ENCODE measurements at regions not wholly inside any gene's neighbourhood (a gene's known extent, or its start where the extent isn't known, plus 50 kb on each side); places are given as distances from the start of the nearest gene placed in this dataset.

DNA sequence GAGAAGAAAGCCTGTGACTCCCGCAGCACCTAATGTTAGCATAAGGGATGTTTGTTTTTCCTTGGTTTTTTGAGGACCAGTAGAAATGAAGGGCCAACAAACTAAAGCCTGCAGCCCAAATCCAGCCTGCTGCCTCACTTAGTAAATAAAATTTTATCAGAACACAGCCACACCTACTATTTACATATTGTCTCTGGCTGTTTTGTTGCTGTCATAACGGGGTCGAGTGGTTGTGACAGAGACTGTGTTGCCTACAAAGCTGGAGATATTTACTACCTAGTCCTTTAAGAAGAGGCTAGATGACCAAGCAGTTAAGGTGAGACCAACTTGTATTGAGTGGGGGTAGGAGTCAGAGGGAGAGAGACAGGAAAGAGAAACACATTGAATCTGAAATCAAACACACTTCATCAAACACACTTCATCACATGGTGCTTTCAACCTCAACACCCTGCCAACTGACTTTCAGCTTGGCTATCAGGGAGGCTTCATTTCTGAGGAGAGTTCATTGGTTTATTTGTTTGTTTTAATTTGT lies 546.3 kb upstream of the CDH11 start:
- DNase-seq, result no peak

DNA sequence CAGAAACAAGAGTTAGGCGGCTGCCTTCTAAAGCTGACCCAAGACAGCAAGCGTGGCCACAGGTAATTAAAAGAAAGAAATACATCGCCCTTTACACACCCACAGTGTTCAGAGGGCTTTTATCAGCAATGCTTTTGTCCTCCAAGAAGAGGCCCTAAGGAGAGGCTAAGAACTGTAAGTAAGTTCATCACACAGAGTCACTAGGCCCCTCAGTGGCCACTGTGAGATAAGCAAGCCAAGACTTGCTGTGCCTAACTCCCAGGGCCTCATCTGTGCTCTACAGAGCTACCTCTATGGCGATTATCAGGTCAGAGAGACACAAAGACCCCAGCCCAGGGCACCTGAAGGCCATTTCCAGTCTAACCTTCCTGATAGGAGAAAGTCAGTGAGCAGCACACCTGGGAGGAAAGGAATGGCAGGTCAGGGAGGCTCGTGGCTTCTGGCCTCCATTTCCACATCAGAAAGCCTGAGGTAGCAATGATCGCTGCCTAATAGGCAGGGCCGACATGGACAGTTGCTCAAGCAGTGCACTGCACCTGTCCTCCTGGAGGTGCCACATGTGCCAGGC lies 545.2 kb upstream of the CDH11 start:
- peak in 1 of 3 donors; percentile 54 for DNase-seq

- DNase-seq, result peak in 1 of 3 donors; percentile 55
Observed at GRCh38 chr16:65666132-65666941, 544.5 kb upstream of the CDH11 start.

GRCh38 chr16:65665586-65665985 lies 543.7 kb upstream of the CDH11 start:
- DNase-seq, result peak in 2 of 3 donors; percentile 34 to 75

DNA sequence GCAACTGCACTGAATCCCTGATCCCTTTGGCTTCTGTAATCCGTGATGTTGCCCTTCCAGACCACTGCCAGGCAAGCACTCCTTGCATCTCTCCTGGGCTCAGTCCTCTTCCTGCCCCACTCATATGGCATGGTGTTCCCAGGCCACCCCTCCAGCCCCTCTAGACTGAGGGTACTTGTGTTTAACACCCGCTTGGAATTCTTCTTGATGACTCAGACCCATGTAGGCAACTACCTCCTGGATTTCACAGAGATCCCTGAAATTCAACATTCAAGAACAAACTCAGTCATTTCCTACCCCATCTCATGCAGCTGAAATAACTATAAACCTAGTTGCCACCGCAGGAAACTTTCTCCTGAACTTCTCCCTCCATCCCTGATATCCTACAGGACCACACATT lies 541.9 kb upstream of the CDH11 start:
- no peak for DNase-seq

GRCh38 chr16:65662256-65662655 lies 540.4 kb upstream of the CDH11 start:
- DNase-seq, result no peak

DNA sequence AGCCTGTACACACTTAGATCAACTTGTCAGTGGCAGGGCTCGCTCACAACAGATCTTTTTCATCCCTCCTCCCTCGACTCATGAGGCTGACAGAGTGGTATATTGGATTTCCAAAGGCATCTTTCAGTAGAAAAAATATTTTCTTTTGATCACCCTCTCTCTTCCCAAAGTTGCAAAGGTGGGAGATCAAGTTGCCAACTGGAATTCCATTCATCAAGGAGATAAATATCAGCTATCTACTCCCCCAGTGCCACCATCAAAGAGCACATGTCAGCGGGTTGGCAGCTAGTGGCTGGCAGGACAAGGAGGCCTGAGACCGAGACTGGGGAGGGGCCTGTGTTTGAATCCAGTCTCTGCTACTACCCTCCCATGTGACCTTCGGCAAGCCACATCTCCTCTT lies 539.7 kb upstream of the CDH11 start:
- DNase-seq, result no peak

DNA sequence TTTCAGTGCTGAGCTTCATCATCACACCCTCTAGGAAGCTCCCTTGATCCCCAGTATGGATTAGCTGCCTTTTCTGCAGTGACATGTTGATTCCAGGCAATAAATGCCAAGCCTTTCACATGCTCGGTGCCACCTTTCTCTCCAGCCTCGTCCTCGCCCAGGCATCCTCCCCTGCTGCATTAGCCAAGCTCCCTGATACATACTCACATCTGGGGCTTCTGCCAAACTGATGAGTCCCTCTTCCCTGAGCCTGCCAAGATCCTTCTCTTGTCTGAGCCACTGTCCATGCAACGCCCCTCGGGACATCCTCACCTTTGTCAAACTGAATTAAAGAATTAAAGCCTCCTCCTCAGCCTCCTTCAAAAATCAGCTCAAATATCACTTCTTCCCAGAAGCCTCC lies 538.5 kb upstream of the CDH11 start:
- DNase-seq, result no peak

DNA sequence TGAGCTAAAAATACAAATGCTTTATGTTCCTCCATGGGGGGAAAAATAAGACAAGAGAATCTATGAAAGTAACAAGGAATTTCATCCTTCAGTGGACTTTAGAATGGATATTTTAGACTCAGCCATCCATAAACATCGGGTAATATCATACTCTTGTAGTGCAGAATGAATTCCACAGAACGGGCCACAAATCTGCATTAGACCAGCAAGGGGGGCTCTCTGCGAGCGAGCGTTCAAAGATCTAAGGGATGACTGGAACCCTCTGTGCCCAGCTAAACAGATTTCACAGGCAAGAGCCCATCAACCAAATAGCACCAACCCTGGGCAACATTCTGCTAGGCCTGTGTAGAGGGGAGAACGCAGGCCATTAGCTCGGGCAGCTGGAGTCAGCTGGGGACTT lies 537.9 kb upstream of the CDH11 start:
- no peak for DNase-seq

DNA sequence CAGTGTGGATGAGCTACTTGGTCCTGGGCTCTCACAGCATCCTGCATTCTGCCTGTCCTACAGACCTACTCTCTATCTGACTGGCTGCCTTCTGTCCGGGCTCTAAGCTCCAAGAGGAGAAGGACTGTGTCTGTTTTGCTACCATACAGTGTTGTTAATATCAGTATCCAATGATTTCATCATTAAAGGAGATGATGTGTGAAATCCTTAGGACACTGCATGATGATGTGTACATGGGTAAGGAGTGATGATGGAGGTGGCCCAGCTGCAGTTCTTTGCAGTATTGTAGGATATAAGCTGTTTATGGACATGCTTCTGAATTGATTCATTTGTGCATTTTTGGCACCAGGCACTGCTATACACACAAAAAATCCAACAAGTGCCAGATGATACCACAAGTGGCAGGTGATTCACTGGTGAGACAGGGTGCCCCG lies 536.9 kb upstream of the CDH11 start:
- DNase-seq, result peak in 1 of 3 donors; percentile 46

DNA sequence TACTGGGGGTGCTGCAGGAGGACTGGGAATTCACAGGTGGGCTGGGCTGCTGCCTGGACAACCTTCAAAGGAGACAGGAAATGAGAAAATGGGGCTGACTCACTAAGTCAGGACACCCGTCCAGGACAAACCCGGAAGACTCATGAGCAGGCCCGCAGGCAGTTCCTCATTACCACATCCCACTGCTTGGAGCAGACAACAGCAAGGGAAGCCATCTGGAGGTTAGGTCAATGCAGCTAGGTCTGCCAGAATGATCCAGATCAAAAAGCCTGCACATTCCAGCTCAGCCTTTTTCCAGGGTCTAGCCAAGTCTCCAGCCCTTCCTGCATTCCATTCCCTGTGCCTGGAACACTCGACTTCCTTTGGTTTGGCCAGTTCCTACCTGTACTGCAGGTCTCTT lies 536.5 kb upstream of the CDH11 start:
- DNase-seq, result peak; percentile 37 to 74 (median 74)

DNA sequence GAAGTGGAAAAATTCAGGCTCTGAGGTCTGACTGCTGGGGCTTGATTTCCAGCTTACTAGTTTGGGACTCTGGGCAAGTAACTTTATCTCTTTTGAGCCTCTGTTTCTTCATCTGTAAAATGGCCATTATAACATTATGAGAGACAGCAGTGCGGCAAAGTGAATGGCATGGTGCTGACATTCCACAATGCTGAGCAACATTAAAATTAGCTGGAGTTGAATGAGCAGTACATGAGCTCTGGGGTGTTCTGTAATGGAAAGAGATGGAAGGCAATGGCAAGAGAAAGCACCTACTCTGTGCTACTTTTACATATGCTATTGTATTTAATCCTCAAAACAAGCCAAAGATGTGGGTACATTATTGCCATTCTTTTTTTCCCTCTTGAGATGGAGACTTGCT lies 535.7 kb upstream of the CDH11 start:
- DNase-seq, result no peak

DNA sequence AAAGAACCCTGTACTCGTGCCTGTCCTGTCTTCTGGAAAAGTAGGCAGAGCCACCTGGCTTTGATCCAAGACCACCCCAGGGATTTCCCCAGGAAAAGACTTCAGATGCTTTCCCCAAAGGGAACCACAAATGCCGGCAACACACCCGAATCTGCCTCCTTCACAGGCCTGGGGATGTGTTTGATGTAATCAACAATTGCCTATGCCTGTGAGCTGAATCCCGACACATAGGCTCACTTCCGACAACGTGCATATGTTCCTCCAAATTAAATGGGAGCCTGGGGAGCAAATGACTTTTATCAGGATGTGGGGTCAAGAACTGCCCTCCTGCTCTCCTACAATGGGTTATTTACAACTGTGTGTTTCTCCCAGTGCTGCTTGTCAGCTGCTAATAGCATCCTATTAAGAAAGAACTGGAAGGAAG lies 535.2 kb upstream of the CDH11 start:
- no peak for DNase-seq

- DNase-seq, result no peak
Observed at GRCh38 chr16:65655802-65656201, 533.9 kb upstream of the CDH11 start.

DNA sequence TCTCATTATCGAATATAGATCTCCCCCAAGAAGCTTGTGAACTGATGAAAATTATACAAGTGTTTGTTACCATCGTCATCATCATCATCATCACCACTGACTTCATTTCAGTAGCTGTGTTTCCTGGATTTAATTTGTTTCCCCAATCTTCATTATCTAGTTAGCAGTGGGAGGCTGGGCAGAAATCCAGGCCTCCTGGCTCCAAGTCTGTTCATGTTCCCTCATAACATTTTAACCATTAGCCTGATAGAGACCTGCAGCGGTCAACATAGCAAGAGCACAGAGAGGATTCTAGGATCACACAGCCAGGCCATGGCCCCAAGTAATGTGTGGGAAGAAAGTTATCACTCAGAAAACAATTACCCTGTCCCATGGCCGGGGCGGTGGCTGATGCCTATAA lies 526.2 kb upstream of the CDH11 start:
- no peak for DNase-seq

DNA sequence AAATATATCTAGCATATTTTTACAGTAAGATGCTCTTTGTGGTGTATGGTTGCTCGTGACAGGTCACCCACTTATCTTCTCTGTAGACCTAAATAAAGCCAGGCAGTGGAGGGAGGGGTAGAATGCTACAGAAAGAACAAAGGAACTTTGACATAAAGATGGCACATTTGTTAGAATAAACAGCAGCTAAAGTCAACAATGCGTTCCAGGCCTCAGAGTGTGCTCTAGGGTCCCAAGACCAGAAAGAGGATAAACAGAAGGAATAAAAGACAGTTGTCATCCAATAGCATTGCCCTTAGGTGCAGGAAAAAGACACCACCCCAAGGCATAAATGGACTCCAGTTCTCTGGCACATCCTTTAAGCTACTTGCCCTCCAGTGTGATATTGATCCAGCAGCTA lies 523.0 kb upstream of the CDH11 start:
- no peak for DNase-seq

GRCh38 chr16:65641762-65642289 lies 520.0 kb upstream of the CDH11 start:
- no peak for DNase-seq

DNA sequence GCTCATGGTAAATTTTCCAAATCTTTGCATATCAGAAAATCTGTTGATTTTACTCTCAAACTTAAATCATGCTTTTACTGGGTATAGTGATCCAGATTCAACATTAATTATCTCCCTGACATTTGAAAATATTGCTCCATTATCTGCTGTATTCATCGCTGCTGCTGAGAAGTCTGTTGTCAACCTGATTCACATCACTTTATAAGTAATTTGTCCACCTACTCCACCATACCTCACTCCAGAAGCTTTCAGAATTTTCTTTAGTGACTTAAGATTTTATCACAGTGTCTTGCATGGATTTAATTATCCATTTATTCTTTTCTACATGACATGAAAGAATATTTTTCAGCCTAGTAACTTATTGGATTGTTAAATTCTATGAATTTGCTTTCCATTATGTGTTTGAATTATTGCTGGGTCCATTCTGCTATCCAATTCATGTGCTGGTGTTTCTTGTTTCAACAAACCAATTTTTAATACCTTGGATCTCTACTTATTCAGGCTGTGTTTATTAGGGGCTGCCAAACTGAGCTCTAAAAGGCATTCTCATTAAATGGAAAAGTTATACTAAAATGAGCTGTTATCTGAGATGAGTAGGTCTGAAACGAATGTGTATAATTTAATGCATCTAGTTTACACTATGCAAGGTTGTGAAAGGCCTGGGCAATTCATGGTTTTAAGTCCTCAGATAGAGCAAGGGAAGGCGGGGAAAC lies 519.3 kb upstream of the CDH11 start:
- DNase-seq, result no peak

GRCh38 chr16:65634833-65635232 lies 513.0 kb upstream of the CDH11 start:
- DNase-seq, result no peak

- DNase-seq, result no peak
Observed at GRCh38 chr16:65634291-65634690, 512.4 kb upstream of the CDH11 start.

DNA sequence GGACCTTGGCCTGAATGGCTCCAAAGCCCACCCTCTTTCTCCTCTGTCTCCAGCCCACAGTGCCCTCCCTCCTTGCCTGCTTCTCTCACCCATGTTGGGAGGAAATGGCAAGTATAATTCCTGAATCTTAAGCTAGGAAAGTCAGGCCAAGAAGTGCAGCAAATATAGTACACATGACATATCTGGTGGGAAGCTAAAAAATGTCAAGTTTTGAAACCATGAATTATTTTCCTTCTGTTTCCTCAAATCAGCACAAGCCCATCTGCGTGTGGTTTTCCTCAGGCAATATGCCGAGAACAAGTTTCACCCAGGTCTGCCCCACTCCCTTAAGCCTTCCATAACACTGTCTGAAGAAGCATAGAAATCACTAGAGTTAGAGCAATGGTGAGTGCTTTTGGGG lies 502.8 kb upstream of the CDH11 start:
- DNase-seq, result peak in 2 of 3 donors; percentile 16 to 21

DNA sequence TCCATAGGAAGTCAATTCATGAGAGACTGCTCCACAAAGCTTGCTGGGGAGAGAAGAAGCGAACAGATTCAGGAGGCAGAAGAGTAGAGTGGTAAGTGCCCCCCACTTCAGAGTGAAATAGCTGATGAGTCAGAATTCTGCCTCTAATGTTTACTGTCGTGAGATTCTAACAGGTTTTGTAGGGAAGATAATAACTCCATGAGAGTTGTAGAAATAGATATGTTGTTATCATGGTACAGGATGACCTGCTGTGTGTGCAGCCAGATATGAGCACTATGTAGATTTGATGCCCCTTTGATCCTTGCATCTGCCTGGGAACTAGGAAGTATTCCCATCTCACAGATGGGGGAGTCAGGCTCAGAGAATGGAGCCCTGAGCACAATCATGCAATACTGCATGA lies 502.4 kb upstream of the CDH11 start:
- DNase-seq, result no peak

DNA sequence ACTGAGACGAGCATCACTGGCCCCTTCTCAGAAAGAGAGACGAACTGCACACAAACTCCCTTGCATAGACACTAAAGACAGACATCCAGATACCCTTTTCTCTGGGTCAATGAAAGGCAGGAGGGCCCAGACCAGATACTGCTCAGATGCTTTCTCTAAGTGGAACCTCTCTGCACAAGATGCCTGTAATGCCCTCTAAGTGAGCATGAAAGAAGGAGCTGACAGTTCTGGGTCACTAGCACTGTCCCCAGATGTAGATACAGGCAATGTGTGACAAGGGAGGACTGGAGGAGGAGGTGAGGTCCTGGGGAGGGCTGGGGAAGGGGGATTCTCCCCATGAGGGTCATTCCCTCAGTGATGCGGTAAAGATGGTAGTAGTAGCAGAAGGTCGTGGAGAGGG lies 501.0 kb upstream of the CDH11 start:
- DNase-seq, result no peak

Measured in muscle of back (tissue), 3 donors.